ENCODE measurements at regions not wholly inside any gene's neighbourhood (a gene's known extent, or its start where the extent isn't known, plus 50 kb on each side); places are given as distances from the start of the nearest gene placed in this dataset.

- DNase-seq (ENCODE audit: low read depth), result no peak
- no peak overlapping the region for H3K4me3 ChIP-seq (ENCODE audit: low read depth, low read length)
- no peak for TF ChIP-seq CTCF (IDR thresholded peaks at IDR 0.05; ENCODE audit: insufficient read depth, low read length)
Observed at GRCh38 chr2:5495586-5495985, 196.6 kb upstream of the SOX11 start.

GRCh38 chr2:5497874-5498273 is 194.3 kb upstream of the SOX11 start:
- H3K4me3 ChIP-seq (ENCODE audit: low read depth, low read length), result no peak overlapping the region
- no peak for TF ChIP-seq CTCF (IDR thresholded peaks at IDR 0.05; ENCODE audit: insufficient read depth, low read length)
- no peak for DNase-seq (ENCODE audit: low read depth)

GRCh38 chr2:5501807-5502206 is 190.4 kb upstream of the SOX11 start:
- DNase-seq (ENCODE audit: low read depth), result no peak
- no peak for TF ChIP-seq CTCF (IDR thresholded peaks at IDR 0.05; ENCODE audit: insufficient read depth, low read length)
- no peak overlapping the region for H3K4me3 ChIP-seq (ENCODE audit: low read depth, low read length)

DNA sequence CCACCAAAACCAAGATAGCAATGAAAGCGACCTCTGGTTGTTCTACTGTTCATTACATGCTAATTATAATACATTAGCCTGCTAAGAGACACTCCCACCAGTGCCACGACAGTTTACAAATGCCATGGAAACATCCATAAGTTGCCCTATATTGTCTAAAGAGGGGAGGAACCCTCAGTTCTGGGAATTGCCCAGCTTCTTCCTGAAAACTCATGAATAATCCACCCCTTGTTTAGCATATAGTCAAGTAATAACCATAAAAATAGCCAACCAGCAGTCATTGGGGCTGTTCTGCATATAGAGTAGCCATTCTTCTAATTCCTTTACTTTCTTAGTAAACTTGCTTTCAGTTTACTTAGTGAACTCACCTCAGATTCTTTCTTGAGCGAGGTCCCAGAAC is 189.8 kb upstream of the SOX11 start:
- no peak for TF ChIP-seq CTCF (IDR thresholded peaks at IDR 0.05; ENCODE audit: insufficient read depth, low read length)
- no peak for DNase-seq (ENCODE audit: low read depth)
- no peak overlapping the region for H3K4me3 ChIP-seq (ENCODE audit: low read depth, low read length)

- TF ChIP-seq CTCF (IDR thresholded peaks at IDR 0.05; ENCODE audit: insufficient read depth, low read length), result no peak
- no peak for DNase-seq (ENCODE audit: low read depth)
- H3K4me3 ChIP-seq (ENCODE audit: low read depth, low read length), result no peak overlapping the region
Observed at GRCh38 chr2:5504756-5505155, 187.4 kb upstream of the SOX11 start.

DNA sequence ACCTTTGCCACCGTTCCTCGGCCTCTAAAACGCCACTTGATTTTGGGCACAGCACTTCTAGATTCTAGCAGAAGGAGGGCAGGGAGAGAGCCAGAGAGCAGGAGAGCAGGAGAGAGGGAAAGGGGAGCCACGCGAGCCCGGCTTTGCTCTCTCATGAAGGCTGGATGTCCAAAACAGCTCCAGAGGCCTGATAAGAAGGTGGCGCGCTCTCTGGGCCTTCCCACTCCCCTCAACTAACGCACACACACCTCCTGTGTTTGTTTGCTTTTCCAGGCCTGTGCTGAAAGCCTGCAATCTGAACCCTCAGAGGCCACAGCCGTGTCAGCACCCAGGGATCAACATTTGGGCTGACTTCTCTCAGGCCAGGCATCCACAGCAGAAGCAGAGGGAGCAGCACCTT is 184.8 kb upstream of the SOX11 start:
- TF ChIP-seq CTCF (IDR thresholded peaks at IDR 0.05; ENCODE audit: insufficient read depth, low read length), result no peak
- no peak overlapping the region for H3K4me3 ChIP-seq (ENCODE audit: low read depth, low read length)
- DNase-seq (ENCODE audit: low read depth), result no peak

DNA sequence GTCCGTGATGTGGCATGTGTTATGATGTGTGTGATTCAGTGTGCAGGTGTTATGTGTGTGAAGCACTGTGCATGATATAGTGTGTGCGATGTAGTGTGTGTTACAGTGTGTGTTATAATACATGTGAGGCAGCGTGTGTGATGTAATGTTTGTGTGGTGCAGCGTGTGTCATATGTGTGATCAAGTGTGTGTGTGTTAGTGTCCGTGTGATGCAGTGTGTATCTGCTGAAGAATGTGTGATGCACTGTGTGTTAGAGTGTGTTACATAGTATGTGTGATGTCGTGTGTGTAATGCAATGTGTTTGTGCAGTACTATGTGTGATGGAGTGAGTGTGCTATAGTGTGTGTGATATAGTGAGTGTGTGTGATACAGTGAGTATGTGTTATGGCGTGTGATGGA is 182.8 kb upstream of the SOX11 start:
- TF ChIP-seq CTCF (IDR thresholded peaks at IDR 0.05; ENCODE audit: insufficient read depth, low read length), result no peak
- no peak for DNase-seq (ENCODE audit: low read depth)
- no peak overlapping the region for H3K4me3 ChIP-seq (ENCODE audit: low read depth, low read length)
